GM19395 (cell line): ENCODE measurements at regions not wholly inside any gene's neighbourhood (a gene's known extent, or its start where the extent isn't known, plus 50 kb on each side); places are given as distances from the start of the nearest gene placed in this dataset.
"Not testable (repeated sequence)": the region's sequence is repeated elsewhere in the genome, so short reads cannot be mapped to it uniquely, and the experiment has no call there.

Source experiments
- ATAC-seq: cut with Tn5 transposase; IDR thresholded peaks from one replicate; pipeline ENCODE4 v1.9.1; 2021; ENCODE audit warnings: mild to moderate bottlenecking, moderate library complexity; ENCODE audit not compliant: unreplicated experiment

DNA sequence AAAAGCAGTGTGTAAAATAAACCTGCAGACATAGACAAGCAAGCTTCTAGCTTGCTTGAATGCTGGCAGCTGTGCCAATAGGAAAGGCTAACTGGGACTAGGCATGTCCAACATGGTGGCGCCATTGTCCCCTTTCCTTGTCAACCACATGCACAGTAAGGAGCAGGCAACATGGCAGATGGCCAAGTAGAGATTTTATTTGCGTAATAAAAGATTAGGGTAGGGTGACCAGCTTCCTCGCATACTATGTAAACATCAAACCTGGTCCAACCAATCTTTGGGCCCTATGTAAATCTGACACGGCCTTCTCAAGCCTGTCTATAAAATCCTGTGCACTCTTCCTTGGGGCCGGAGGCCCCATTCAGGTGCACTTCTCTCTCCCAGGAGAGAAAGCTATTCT is 575.4 kb upstream of the GOLIM4 start:
- ATAC-seq: no peak

DNA sequence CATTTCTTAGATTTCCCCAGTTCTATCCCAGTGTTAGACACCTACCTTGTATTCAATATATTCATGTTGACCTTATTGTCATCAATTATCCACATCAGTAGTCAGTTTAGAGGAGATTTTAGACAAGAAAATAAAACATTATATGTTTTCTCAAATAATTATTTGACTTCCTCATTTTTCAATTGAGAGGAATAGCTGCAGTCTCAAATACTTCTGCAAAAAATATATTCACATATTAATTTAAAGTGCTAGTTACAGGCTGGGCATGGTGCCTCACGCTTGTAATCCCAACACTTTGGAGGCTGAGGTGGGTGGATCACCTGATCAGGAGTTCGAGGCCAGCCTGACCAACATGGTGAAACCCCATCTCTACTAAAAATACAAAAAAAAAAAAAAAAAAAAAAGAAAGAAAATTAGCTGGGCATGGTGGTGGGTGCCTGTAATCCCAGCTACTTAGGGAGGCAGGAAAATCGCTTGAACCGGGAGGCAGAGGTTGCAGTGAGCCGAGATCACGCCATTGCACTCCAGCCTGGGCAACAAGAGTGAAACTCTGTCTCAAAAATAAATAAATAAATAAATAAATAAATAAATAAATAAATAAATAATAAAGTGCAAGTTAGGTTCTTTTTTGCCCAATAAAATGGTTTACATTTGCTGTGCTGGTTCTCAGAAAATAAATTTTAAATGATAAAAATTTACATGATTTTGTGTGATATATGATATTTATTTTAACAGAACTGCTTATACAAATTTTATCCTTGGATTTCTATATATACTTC is 565.3 kb upstream of the GOLIM4 start:
- not testable (repeated sequence) for ATAC-seq

DNA sequence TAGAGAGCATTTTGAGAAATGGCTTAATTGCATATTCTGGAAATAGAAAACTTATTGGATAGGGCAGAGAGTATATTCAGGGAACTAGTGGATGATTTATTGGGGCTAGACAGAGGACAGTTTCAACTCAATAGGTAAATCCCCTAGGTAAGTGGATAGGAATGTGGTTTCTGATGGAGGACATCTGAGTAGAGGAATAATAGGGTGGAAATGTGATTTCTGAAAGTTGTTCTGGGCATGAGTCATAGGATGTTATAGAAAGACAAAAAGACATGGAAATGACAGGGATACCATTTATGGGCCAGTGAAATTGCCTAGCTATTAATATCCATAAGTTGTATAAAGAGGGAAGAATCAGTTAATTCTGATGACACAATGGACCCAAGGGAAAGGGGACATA is 563.3 kb upstream of the GOLIM4 start:
- no peak for ATAC-seq

DNA sequence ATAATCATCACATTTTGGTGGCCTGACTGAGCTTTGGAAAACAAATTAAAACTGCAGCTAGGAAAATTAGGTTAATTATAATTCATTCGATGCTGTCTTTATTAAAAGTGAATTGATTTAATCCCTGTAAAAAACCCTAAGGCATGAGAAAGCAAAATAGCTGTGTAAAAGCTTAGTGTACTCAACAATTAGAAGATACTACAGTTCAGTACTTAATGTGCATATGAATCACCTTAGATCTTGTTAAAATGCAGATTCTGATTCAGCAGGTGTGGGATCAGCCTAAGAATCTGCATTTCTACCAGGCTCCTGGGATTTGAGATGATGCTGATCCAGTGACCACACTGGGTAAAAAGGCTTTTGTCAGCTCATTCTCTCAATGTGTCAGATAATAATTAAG is 559.9 kb upstream of the GOLIM4 start:
- ATAC-seq: no peak

DNA sequence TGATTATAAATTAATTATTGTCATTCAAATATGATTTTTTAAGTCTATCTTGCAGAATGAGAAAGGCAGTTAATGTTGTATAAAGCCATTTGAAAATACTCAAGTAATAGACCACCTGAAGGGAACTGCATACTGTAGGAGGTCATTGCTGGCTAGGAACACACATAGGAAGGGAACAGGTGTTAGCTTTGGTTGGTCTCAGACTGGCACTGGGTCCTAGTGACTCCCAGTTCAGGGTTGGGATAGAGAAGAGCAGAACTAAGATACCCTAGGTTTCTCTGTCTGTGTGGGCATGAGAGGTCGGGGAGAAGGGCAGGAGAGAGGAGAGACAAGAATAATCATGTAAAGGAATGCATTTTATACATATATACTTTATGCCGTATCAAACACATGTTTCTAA is 559.0 kb upstream of the GOLIM4 start:
- ATAC-seq: no peak

DNA sequence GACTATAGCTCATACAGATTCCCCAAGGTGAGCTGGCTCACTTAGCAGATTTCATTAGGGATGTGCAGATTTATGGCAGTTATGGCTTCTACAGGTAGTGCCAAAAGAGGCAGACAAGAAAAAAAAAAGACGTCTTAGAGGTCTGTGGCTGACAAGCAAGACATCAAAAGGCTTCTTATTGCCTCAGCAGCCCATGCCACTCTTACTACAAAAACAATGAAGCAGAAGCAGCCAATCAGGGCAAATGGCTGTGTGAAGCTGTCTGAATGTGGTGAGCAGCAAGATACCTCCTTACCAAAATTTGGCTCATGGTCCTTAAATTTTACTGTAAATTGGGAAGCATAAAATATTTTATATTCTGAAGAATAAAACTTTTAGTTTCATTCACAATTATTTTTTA is 557.5 kb upstream of the GOLIM4 start:
- no peak for ATAC-seq

DNA sequence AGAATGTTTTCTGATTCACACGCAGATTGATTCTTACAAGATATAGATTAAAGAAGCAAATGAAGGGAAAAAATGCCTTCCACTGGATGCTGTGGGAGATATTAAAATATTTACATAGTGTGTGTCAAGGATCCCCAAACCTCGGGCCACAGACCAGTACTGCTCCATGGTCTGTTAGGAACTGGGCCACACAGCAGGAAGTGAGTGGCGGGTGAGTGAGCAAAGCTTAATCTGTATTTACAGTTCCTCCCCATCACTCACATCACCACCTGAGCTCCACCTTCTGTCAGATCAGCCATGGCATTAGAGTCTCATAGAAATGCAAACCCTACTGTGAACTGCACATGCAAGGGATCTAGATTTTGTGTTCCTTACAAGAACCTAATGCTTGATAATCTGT is 552.6 kb upstream of the GOLIM4 start:
- ATAC-seq: no peak

DNA sequence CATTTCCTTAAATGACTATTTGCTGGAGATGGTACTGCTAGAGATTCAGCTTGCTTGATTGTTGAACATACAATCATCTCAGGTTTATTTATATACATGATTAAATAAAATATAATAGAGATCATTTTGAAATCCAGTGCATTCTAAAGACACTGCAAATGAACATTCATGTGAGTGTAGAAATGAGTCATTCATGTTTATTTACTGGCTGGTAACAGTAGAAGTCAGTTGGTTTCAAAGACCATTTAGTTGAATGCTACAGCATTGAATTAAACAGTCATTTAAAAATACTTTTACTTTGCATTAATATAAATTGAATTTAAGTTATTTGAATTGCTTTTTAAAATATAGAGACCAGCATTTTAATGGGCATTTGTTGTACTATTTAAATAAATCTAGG is 551.9 kb upstream of the GOLIM4 start:
- ATAC-seq: no peak

DNA sequence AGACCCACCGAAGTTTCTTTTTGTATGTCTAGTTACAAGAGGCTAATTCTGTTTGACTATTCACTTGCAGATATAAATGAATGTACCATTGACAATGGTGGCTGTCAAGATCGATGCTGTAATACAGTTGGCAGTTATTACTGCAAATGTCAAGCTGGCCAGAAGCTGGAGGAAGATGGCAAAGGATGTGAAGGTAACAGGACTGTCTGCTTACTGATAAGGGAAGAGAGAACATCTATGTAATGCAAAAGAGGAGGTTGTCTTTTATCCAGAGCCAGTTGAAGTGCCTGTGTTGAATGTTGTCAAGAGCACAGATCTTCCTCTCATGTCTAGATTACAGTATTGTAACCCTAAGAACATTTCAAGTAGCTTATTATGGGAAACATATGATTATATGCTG is 549.5 kb upstream of the GOLIM4 start:
- no peak for ATAC-seq

DNA sequence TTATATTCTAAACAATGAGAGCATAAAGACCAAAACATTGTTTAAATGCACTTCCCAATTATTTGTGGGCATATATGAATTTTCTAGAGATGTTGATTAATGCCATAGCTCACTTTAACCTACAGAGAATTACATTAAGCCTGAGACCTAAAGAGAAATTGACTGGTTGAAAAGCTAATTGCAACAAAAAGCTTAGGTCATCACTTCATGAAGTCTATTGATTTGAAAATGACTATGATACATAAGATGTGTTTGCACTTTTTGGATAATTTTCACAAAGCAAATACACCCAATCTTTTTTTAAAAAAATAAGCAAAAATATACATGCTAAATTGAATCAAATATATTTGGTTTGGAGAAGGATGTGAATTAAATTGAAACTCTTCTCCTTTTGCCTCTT is 532.8 kb upstream of the GOLIM4 start:
- ATAC-seq: no peak

DNA sequence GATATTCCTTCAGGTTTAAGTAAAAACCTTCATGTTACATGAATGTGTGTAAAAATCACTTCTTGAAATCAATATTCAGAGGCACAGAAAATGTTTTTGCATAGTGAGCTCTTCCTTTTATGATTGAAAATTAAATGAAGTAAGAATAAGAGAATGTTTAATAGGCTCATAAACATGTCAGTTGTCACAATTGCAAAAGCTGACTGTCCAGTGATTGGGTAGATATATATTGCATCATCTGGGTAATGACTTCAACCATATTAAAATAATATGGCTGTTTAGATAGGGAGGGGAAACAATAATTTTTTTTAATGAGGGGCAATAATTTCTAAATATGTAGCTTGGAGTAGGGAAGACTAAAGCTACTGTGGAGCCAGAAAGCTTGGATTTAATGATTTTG is 529.8 kb upstream of the GOLIM4 start:
- ATAC-seq: no peak

DNA sequence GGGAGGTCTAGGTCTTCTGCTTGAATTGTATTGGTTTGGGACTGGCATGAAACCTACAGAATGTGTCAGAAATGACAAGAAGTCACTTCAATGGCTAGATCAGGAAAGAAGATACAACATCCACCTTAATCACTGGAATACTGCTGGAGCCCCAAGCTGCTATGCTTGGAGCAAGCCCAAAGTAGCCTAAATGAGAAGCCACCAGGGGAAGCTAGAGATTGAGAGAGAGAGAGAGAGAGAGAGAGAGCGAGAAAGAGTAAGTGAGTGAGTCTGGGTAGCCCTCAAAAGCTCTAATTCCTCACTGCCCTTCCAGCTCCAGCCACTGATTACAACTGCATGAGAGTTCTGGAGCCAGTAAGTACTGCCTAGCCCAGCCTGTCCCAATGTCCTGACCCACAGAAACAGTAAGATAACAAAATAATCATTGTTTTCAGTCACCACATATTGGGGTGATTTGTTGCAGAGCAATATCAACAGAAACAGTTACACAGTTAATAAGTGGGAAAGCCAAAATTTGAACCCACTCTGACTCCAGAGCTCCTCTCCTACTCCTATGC is 529.2 kb upstream of the GOLIM4 start:
- ATAC-seq: no peak

DNA sequence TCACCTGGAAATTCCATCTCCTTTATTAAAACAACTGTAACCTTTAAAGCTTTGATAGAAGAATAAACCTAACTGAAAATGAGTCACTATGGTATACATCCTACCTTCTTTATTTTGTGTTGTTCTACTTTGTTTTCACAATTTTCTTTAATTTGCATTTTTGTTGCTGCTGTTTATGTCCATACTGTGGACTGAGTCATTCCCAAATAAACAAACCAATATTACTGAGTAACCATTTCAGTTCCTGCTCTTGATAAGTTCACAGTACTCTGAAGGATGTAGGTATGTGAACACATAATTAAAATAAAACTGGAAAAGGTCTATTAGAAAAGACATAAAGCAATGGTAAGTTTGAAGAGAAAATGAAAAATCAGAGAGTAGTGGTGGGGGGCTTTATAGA is 528.5 kb upstream of the GOLIM4 start:
- no peak for ATAC-seq

DNA sequence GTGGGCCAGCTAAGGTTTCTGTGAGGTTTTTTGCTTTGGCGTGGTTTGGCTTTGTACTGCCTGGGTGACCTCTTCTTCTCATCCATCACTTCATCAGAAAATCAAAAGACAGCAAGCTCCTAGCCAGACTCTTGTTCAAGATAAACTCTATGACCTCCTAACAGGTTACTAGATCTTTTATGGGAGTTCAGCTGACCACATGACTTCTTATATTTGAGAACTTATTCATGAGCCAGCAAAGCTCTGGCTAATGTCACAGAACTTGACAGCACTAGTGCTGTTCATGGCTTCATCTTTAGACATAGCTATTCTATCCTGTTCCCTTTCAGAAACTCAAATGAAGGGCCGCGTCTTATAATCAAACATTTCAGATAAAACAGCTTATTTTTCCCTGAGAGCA is 527.1 kb upstream of the GOLIM4 start:
- no peak for ATAC-seq

DNA sequence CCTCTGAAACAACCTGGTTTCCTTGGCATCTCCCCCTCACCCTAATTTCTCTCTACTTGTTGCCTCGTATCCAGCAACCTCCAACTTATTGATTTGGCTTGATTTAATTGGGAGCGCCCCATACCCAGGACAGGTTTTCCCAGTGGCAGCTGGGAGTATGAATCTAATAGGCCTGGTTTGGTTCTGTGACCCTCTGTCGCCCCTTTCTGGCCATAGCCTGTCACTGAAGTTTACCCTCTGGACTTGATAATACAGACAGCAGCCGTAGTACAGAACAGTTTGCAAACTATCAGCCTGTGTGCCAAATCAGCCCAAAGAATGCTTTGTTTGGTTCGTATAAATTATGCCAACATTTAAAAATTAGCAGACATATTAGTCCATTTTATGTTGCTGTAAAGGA is 525.1 kb upstream of the GOLIM4 start:
- peak; percentile 59 for ATAC-seq

DNA sequence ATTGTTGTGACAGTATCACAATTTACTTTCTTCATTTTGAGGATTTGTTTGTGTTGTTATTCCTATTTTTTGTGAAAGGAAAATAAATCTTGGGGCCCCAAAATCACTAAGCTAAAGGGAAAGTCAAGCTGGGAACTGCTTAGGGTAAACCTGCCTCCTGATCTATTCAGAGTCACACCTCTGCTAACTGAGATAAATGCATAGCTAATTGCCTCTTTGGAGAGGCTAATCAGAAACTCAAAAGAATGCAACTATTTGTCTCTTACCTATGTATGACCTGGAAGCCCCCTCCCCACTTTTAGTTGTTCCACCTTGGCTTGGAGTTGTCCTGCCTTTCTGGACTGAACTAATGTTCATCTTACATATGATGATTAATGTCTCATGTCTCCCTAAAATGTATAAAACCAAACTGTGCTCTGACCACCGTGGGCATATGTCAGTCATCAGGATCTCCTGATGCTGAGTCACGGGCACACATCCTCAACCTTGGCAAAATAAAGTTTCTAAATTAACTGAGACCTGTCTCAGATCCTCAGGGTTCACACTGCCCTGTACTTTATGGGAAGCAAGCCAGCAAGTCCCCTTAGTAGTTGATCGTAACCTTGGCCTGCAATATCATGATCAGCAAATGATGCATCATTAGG is 523.2 kb upstream of the GOLIM4 start:
- no peak for ATAC-seq

DNA sequence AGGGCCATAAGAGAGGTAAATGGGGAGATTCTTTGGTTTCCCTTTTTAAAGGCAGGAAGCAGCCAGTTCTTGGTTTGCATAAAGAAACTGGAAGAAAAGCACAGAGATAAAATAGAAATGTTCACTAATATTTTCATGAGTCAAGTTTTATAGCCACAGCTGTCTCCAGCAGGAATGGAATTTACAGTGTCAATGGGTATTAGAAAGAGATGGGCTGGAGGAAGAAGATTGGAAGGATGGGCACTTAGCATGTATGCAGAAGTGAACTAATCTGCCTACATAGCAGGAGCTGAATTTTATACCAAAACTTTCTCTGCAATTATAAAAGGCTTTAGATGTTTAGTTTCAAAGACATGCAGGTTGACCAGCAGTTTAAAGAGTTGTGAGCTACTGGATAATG is 521.9 kb upstream of the GOLIM4 start:
- no peak for ATAC-seq

DNA sequence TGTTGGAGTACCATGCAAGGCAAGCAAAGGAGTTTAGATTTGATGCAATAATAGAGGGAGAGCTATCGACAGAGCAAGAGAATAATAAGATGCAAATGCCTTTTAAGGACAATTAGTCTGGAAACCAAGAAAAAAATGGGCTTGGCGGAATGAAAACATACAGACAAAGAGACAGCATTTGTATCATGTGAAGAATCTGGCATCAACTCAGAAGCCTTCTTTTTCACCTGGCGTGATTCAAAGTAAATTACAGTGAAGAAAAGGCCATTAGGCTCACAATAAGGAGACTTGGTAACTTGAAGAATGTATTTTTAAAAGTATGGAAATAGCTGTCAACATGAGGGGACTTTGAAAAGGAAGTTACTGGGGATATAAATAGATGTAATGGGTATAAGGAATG is 521.2 kb upstream of the GOLIM4 start:
- ATAC-seq: no peak

DNA sequence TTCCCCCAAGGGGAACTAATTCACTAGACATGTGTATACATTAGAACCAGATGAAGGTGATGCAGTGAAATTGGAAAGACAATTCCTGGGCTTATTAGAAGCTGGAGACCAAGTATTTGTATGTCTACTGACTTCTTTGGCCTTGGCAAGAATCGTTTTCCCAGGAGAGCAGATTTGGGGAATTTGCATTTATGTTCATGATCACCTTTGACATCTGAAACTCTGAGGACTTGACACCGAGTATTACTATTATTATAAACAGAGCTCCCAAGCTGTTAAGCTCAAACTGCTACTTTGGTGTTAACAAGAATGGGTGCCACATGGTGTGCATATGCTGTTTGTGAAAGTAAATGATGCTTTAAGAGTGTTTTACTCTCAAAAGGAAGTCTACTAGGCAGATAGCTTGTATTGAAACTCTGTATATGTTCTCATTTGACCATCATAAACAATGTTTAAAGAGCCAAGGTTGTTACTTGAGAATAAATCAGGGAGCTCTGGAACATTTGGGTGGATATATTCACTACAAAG is 519.8 kb upstream of the GOLIM4 start:
- no peak for ATAC-seq

DNA sequence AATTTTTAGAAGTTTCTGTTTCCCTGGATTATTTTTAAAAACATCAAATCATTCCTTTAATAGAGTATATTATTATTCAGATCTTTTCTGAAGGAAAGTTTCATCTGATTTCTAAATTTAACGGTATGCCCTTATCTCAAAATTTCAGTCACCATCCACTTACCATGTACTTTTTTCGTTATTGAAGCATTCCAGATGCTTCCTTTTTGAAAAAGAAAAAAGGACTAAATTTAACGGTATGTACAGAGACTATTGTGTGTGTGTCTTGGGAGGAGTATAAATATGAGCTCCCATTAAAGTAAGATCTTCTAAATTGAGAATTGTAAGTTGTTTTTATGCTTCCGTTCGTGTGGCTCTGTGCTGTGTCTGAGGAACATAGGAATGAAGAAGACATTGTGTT is 517.4 kb upstream of the GOLIM4 start:
- ATAC-seq: no peak

DNA sequence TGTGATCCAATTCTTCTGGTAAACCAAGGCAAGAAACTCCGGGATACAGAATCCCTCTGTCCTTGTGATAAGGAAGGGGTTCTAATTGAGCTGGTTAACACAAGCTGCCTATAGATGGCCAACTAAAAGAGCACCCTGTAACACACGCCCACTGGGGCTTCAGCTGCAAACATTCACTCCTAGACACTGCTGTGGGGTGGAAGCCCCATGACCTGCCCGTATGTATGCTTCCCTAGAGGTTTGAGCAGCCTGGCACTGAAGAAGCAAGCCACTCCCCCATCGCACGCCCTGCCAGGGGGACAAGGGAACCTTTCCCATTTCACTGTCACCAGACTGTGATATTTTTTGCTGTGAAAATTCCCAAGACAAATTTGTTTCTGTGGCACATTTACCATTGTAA is 516.9 kb upstream of the GOLIM4 start:
- ATAC-seq: no peak

DNA sequence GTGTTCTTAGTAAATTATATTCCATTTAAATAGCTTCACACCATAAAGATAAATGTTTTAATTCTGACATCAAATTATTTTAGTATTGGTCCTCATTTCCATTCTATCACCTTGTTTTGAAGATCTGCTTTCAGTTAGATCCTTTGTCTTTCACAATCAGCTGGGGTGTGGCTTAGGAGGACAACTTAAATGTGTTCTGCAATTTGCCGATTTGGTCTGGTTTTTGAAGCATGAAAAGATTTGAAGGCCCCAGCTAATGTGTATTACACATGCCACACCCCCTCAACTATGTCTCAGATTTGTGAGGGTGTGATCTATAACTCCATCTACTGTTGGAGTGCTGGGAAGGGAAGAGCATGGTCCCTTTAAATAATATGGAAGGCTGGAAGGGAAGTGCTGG is 516.1 kb upstream of the GOLIM4 start:
- ATAC-seq: no peak
